ENCODE measurements at regions not wholly inside any gene's neighbourhood (a gene's known extent, or its start where the extent isn't known, plus 50 kb on each side); places are given as distances from the start of the nearest gene placed in this dataset.

GRCh38 chr3:73685061-73685460 is 60.3 kb upstream of the PDZRN3 start:
- H3K4me3 ChIP-seq (ENCODE audit: low read length): no peak overlapping the region
- no peak for TF ChIP-seq CTCF (conservative IDR thresholded peaks at IDR 0.05; ENCODE audit: low read depth, low read length)
- no peak for DNase-seq (ENCODE audit: low read depth)

GRCh38 chr3:73683706-73684105 is 59.0 kb upstream of the PDZRN3 start:
- no peak for DNase-seq (ENCODE audit: low read depth)
- no peak for TF ChIP-seq CTCF (conservative IDR thresholded peaks at IDR 0.05; ENCODE audit: low read depth, low read length)
- H3K4me3 ChIP-seq (ENCODE audit: low read length): no peak overlapping the region

- no peak for TF ChIP-seq CTCF (conservative IDR thresholded peaks at IDR 0.05; ENCODE audit: low read depth, low read length)
- no peak overlapping the region for H3K4me3 ChIP-seq (ENCODE audit: low read length)
- DNase-seq (ENCODE audit: low read depth): peak; percentile 26
Observed at GRCh38 chr3:73681610-73682009, 56.9 kb upstream of the PDZRN3 start.

- no peak for TF ChIP-seq CTCF (conservative IDR thresholded peaks at IDR 0.05; ENCODE audit: low read depth, low read length)
- DNase-seq (ENCODE audit: low read depth): no peak
- H3K4me3 ChIP-seq (ENCODE audit: low read length): no peak overlapping the region
Observed at GRCh38 chr3:73681198-73681597, 56.5 kb upstream of the PDZRN3 start.

GRCh38 chr3:73680391-73681095 is 55.8 kb upstream of the PDZRN3 start:
- no peak overlapping the region for H3K4me3 ChIP-seq (ENCODE audit: low read length)
- no peak for DNase-seq (ENCODE audit: low read depth)
- no peak for TF ChIP-seq CTCF (conservative IDR thresholded peaks at IDR 0.05; ENCODE audit: low read depth, low read length)

- H3K4me3 ChIP-seq (ENCODE audit: low read length): no peak overlapping the region
- no peak for DNase-seq (ENCODE audit: low read depth)
- no peak for TF ChIP-seq CTCF (conservative IDR thresholded peaks at IDR 0.05; ENCODE audit: low read depth, low read length)
Observed at GRCh38 chr3:73677336-73678024, 52.7 kb upstream of the PDZRN3 start.
